ENCODE measurements at regions not wholly inside any gene's neighbourhood (a gene's known extent, or its start where the extent isn't known, plus 50 kb on each side); places are given as distances from the start of the nearest gene placed in this dataset.

DNA sequence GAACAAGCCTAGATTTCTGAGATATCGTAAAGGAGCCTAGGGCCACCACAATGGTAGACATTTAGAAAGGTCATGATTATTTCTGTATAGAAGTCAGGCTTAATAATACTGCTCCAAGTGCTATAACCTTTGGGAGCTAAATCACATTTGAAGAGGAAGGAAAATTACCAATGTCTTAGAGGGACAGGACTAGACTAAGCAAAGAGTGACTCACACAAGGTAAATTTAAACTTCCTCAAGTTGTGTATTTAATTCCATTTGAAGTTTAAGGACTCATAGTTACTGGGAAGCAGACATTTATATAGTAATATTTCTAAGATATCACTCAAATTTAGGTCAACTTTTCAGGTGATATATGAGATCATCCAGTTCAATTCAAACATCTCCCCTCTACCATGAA lies 227.6 kb upstream of the MME start:
- no peak overlapping the region for H3K9ac ChIP-seq
- H3K4me3 ChIP-seq (ENCODE audit: low read depth, low read length): no peak overlapping the region
- no peaks in the 10 kb centered on the region for H3K79me2 ChIP-seq
- H3K4me1 ChIP-seq: no peaks in the 10 kb centered on the region
- H3K9me3 ChIP-seq (ENCODE audit: control insufficient read depth, low read length): no peaks in the 10 kb centered on the region
- H3K27ac ChIP-seq: no peak overlapping the region
- no peaks in the 10 kb centered on the region for H3K36me3 ChIP-seq (ENCODE audit: control insufficient read depth, insufficient read depth, low read length)
- H2AFZ ChIP-seq: no peak overlapping the region
- TF ChIP-seq, protein P1, sequence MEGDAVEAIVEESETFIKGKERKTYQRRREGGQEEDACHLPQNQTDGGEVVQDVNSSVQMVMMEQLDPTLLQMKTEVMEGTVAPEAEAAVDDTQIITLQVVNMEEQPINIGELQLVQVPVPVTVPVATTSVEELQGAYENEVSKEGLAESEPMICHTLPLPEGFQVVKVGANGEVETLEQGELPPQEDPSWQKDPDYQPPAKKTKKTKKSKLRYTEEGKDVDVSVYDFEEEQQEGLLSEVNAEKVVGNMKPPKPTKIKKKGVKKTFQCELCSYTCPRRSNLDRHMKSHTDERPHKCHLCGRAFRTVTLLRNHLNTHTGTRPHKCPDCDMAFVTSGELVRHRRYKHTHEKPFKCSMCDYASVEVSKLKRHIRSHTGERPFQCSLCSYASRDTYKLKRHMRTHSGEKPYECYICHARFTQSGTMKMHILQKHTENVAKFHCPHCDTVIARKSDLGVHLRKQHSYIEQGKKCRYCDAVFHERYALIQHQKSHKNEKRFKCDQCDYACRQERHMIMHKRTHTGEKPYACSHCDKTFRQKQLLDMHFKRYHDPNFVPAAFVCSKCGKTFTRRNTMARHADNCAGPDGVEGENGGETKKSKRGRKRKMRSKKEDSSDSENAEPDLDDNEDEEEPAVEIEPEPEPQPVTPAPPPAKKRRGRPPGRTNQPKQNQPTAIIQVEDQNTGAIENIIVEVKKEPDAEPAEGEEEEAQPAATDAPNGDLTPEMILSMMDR (IDR thresholded peaks at IDR 0.05): no peak
- no peak overlapping the region for H3K4me2 ChIP-seq (ENCODE audit: low read length)
- no peaks in the 10 kb centered on the region for H3K27me3 ChIP-seq (ENCODE audit: control insufficient read depth, insufficient read depth, low read length)

DNA sequence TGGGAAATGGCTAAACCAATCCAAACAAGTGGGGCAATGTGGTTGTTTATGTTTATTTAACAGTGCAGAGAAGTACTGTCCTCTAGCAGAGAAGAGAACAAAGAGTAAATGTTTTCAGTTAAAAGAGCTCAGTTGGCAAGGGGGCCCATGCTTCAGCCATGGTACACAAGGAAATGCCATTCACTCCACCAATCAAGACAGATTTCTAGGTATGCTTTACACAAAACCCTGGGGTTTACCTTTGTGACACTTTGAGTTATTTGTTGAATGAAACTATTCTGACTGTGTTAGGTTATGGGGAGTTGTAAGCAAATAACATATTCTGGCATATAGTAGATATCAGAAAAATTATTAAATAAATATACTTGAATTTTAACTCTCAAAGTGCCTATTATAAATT lies 228.5 kb upstream of the MME start:
- no peak overlapping the region for H3K9ac ChIP-seq
- no peak overlapping the region for H3K4me2 ChIP-seq (ENCODE audit: low read length)
- H3K27ac ChIP-seq: no peak overlapping the region
- H2AFZ ChIP-seq: no peak overlapping the region
- H3K79me2 ChIP-seq: no peaks in the 10 kb centered on the region
- no peaks in the 10 kb centered on the region for H3K36me3 ChIP-seq (ENCODE audit: control insufficient read depth, insufficient read depth, low read length)
- TF ChIP-seq, protein P1 (IDR thresholded peaks at IDR 0.05): no peak
- H3K4me1 ChIP-seq: no peaks in the 10 kb centered on the region
- no peaks in the 10 kb centered on the region for H3K27me3 ChIP-seq (ENCODE audit: control insufficient read depth, insufficient read depth, low read length)
- H3K9me3 ChIP-seq (ENCODE audit: control insufficient read depth, low read length): no peaks in the 10 kb centered on the region
- H3K4me3 ChIP-seq (ENCODE audit: low read depth, low read length): no peak overlapping the region

DNA sequence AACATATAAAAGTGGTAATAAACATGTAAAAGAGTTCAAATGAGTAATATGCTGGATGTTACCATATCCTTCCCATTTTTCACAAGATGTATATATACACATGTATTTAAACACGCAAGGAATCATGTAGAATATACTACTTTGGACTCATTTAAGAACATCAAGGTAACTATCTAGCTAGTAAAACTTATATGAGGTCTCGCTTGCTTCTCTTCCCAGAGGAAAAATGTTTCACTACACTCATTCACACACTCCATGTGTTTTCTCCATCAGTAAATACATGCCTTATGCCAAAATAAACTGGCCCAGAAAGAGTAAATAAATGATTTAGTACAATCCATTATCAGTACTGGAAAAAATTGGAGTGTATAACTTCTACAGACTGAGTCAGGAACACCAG lies 229.2 kb upstream of the MME start:
- TF ChIP-seq, protein P1 (IDR thresholded peaks at IDR 0.05): no peak
- no peak overlapping the region for H3K4me3 ChIP-seq (ENCODE audit: low read depth, low read length)

DNA sequence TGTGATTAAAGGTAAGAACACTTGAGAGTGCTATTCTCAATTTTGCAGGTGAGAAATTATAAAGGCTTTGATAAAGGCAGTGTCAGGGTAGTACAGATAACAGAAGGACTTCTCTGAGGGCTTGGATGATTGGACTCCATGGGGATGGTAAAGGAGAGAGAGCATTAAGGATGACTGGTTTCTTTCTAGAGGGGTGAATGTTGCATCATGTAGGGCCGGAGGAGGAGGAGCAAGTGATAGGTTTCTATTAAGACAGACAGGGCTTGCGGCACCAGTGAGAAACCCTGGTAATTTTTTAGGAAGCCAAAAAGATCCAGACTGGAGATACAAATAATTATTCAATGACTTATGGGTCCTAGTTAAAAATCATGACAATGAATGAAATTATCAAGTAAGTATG lies 230.7 kb upstream of the MME start:
- Histone ChIP-seq H3K36me3 (ENCODE audit: control insufficient read depth, insufficient read depth, low read length) (no peaks in the 10 kb centered on the region), H3K4me2 (ENCODE audit: low read length) (no peak overlapping the region), H3K79me2 (no peaks in the 10 kb centered on the region), H2AFZ (no peak overlapping the region), H3K27ac (no peak overlapping the region), H3K27me3 (ENCODE audit: control insufficient read depth, insufficient read depth, low read length) (no peaks in the 10 kb centered on the region), H3K9ac (no peak overlapping the region), H3K9me3 (ENCODE audit: control insufficient read depth, low read length) (no peaks in the 10 kb centered on the region), H3K4me1 (no peaks in the 10 kb centered on the region), H3K4me3 (ENCODE audit: low read depth, low read length) (no peak overlapping the region)
- TF ChIP-seq, protein P1 (IDR thresholded peaks at IDR 0.05): no peak

More for the DNA sequence above, 229.2 kb upstream of the MME start:
- no peaks in the 10 kb centered on the region for H3K4me1 ChIP-seq
- H2AFZ ChIP-seq: no peak overlapping the region
- no peak overlapping the region for H3K4me2 ChIP-seq (ENCODE audit: low read length)
- no peaks in the 10 kb centered on the region for H3K36me3 ChIP-seq (ENCODE audit: control insufficient read depth, insufficient read depth, low read length)
- no peaks in the 10 kb centered on the region for H3K27me3 ChIP-seq (ENCODE audit: control insufficient read depth, insufficient read depth, low read length)
- H3K79me2 ChIP-seq: no peaks in the 10 kb centered on the region
- H3K9ac ChIP-seq: no peak overlapping the region
- H3K27ac ChIP-seq: no peak overlapping the region
- no peaks in the 10 kb centered on the region for H3K9me3 ChIP-seq (ENCODE audit: control insufficient read depth, low read length)

DNA sequence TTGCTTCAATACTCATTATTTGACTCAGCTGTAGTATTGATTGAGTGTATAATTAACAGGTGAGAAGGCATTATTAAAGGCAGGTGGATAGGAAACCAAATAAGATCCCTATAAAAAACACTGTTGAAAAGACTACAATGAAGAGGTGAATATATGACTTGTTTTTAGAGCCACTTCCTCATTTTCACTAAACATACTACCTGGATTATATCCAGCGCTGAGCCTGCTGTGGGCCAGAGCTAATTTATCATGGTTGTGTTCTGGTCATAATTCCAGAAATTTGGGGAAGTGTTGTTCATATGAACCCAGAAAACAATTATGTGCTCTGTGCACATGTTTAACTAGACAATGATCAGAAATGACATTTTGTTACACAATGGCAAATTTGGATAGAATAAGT lies 235.3 kb upstream of the MME start:
- TF ChIP-seq, protein P1 (IDR thresholded peaks at IDR 0.05): no peak
- H3K36me3 ChIP-seq (ENCODE audit: control insufficient read depth, insufficient read depth, low read length): no peaks in the 10 kb centered on the region

More for the DNA sequence above, 235.3 kb upstream of the MME start:
- Histone ChIP-seq H3K4me2 (ENCODE audit: low read length) (no peak overlapping the region), H3K4me1 (no peaks in the 10 kb centered on the region), H3K27ac (no peak overlapping the region), H2AFZ (no peak overlapping the region), H3K27me3 (ENCODE audit: control insufficient read depth, insufficient read depth, low read length) (no peaks in the 10 kb centered on the region), H3K4me3 (ENCODE audit: low read depth, low read length) (no peak overlapping the region), H3K9me3 (ENCODE audit: control insufficient read depth, low read length) (no peaks in the 10 kb centered on the region), H3K9ac (no peak overlapping the region), H3K79me2 (no peaks in the 10 kb centered on the region)

Measured in parathyroid adenoma (tissue), 2 donors.